B cell (primary cell): ENCODE measurements at regions not wholly inside any gene's neighbourhood (a gene's known extent, or its start where the extent isn't known, plus 50 kb on each side); places are given as distances from the start of the nearest gene placed in this dataset.

Experiments
- ATAC-seq: fragments of 200-7000 bp; cut with Tn5 transposase; one replicate; pipeline ENCODE4 v1.10.0; 2021; ENCODE audit warnings: low read depth, mild to moderate bottlenecking, moderate number of reproducible peaks, moderate library complexity
- CTCF ChIA-PET: fragments of 350-600 bp; sonication (Branson Sonifier 250); formaldehyde crosslinking; loops from one replicate; lab custom pipeline; 2021; ENCODE audit warnings: antibody characterized with exemption, inconsistent platforms; lab: Charles Lee
- POLR2A ChIA-PET: fragments of 350-600 bp; sonication (Branson Sonifier 250); formaldehyde crosslinking; loops from one replicate; lab custom pipeline; 2021; ENCODE audit warnings: antibody characterized with exemption; lab: Charles Lee
- DNase-seq: peaks from one replicate; pipeline ENCODE4 v3.0.0; 2013
- H2AFZ ChIP-seq: 2 replicates; pipeline ENCODE4 v1.6.1; 2012; ENCODE audit warnings: mild to moderate bottlenecking, low read depth, low read length; ENCODE audit not compliant: insufficient read depth, poor library complexity, severe bottlenecking
- H3K27ac ChIP-seq, 2 donors: 1 replicate in 1 of 2; 2 replicates in 1 of 2; pipeline ENCODE4 v1.5.1; 2012 to 2013; ENCODE audit warnings: low read length in 2 of 2, mild to moderate bottlenecking in 2 of 2, moderate library complexity in 1 of 2
- H3K27me3 ChIP-seq, 4 experiments: fragments of 200-600 bp in 1 of 4; sonication (generic) in 1 of 4; replicated peaks in 1 of 4; 1 replicate in 2 of 4; 2 replicates in 2 of 4; pipeline versions ENCODE4 v1.6.1 to v1.7.0; 2013 to 2016; ENCODE audit warnings: low read length in 3 of 4, mild to moderate bottlenecking in 2 of 4, mixed read lengths in 1 of 4, moderate library complexity in 1 of 4; ENCODE audit not compliant: insufficient read depth in 4 of 4, control insufficient read depth in 3 of 4; ENCODE audit errors: control extremely low read depth in 1 of 4
- H3K36me3 ChIP-seq, 2 experiments: replicated peaks in 1 of 2; 1 replicate in 1 of 2; 2 replicates in 1 of 2; pipeline versions ENCODE4 v1.6.1 to v1.7.1; 2013; ENCODE audit warnings: low read length in 1 of 2; ENCODE audit not compliant: insufficient read depth in 2 of 2, control insufficient read depth in 1 of 2; ENCODE audit errors: control extremely low read depth in 1 of 2, extremely low read depth in 1 of 2
- H3K4me1 ChIP-seq, 2 donors: fragments of 200-600 bp in 1 of 2; sonication (generic) in 1 of 2; 1 replicate in 1 of 2; 2 replicates in 1 of 2; pipeline versions ENCODE4 v1.5.1 to v1.6.1; 2013 to 2017; ENCODE audit warnings: low read length in 2 of 2; ENCODE audit not compliant: control insufficient read depth in 2 of 2, insufficient read depth in 2 of 2
- H3K4me2 ChIP-seq: replicated peaks from 2 replicates; pipeline ENCODE3; 2012; ENCODE audit warnings: mild to moderate bottlenecking, low read depth, low read length; ENCODE audit not compliant: poor library complexity, severe bottlenecking
- H3K4me3 ChIP-seq, 5 experiments: fragments of 200-600 bp in 1 of 5; sonication (generic) in 1 of 5; 1 replicate in 3 of 5; 2 replicates in 2 of 5; pipeline versions ENCODE4 v1.5.1 to v1.7.0; 2011 to 2016; ENCODE audit warnings: low read length in 4 of 5, mild to moderate bottlenecking in 4 of 5, low read depth in 2 of 5, control low read depth in 1 of 5, moderate library complexity in 1 of 5; ENCODE audit not compliant: insufficient read depth in 1 of 5; ENCODE audit errors: control extremely low read depth in 1 of 5, extremely low read depth in 1 of 5
- H3K79me2 ChIP-seq: fragments of 200-600 bp; sonication (generic); one replicate; pipeline ENCODE4 v1.6.0; 2016; ENCODE audit warnings: low read length; ENCODE audit not compliant: control insufficient read depth, insufficient read depth
- H3K9ac ChIP-seq: fragments of 200-600 bp; sonication (generic); 2 replicates; pipeline ENCODE4 v1.6.1; 2017; ENCODE audit warnings: mild to moderate bottlenecking, low read length, moderate library complexity
- H3K9me3 ChIP-seq, 3 donors: one replicate each; pipeline versions ENCODE4 v1.6.1 to v1.7.1; 2013; ENCODE audit warnings: low read length in 2 of 3; ENCODE audit not compliant: control insufficient read depth in 2 of 3, insufficient read depth in 1 of 3; ENCODE audit errors: control extremely low read depth in 1 of 3
- H4K20me1 ChIP-seq: 2 replicates; pipeline ENCODE4 v1.6.0; 2012; ENCODE audit warnings: mild to moderate bottlenecking, low read length; ENCODE audit not compliant: insufficient read depth, control insufficient read depth, poor library complexity, severe bottlenecking
- H3K27ac Mint-ChIP-seq: one replicate; pipeline ENCODE4 v1.8.0; 2021; ENCODE audit warnings: mixed read lengths
- H3K27me3 Mint-ChIP-seq: one replicate; pipeline ENCODE4 v1.8.0; 2021; ENCODE audit warnings: mixed read lengths
- H3K4me1 Mint-ChIP-seq: one replicate; pipeline ENCODE4 v1.8.0; 2021; ENCODE audit warnings: mixed read lengths
- H3K4me3 Mint-ChIP-seq: one replicate; pipeline ENCODE4 v1.8.0; 2021; ENCODE audit warnings: mixed read lengths
- H3K9me3 Mint-ChIP-seq: one replicate; pipeline ENCODE4 v1.8.0; 2022; ENCODE audit warnings: mixed read lengths; ENCODE audit not compliant: insufficient read depth
- EZH2 ChIP-seq: IDR thresholded peaks from 2 replicates; pipeline ENCODE4 v1.6.1; 2012; ENCODE audit warnings: borderline replicate concordance, low read depth, mild to moderate bottlenecking, moderate library complexity, low read length; ENCODE audit not compliant: insufficient read depth, poor library complexity, severe bottlenecking
- WGBS: methylation state at CpG from one replicate; pipeline ENCODE4 v1.1.5; 2013; ENCODE audit warnings: missing lambda C conversion rate; ENCODE audit not compliant: insufficient coverage; 5-methylcytosine and 5-hydroxymethylcytosine counted together
- intact Hi-C: fragments of 100-400 bp; cut with micrococcal nuclease; formaldehyde crosslinking; loops from one replicate; pipeline ENCODE4 v1.10.0; 2022
- TF ChIP-seq, protein P1 (sequence below): fragments of 200-600 bp; IDR thresholded peaks from one replicate; pipeline ENCODE4 v1.8.0; 2022; ENCODE audit warnings: antibody characterized with exemption, mild to moderate bottlenecking

DNA sequence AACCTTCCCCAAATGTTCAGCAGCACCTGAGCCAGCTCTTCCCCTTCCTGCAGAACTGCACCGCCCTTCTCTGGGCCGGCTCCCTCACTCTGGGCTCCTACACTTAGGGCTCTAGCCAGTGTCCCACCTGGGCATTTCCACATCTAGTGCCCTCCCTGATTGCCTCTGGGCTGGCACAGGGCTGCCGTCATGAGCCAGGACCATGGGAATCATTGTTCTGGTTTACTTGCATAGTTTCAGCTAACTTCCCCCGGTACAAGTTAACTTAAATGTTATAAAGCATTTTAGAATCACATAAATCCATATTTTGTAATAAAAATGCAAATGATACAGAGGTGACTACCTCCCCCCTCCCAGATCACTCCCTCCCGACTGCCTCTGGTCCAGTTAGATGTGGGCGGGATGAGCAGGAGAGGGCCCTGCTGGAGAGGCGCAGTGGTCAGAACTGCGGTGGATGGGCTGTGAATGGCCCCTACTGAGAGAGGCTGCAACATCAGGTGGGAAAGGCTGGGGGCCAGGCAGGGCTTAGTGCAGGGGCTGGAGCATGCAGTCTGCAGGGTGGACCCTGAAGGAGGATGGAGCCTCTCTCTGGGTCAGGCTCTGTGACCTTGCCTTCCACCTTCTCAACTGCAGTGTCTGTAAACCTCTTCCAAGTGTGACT lies 371.4 kb upstream of the C1orf174 start:
- 86% methylated on average over 6 of the region's 8 CpGs for WGBS
- ChIA-PET POLR2A (no interaction called here), CTCF (no interaction called here)
- no peaks in the 10 kb centered on the region for H3K36me3 ChIP-seq
- H3K27ac ChIP-seq = no peak overlapping the region
- H4K20me1 ChIP-seq = no peaks in the 10 kb centered on the region
- ATAC-seq (no peak), DNase-seq (no peak)
- Mint-ChIP-seq H3K27ac (no peak overlapping the region), H3K4me3 (no peak overlapping the region), H3K27me3 (peaks cover 19% of the 10 kb centered on the region), H3K9me3 (no peaks in the 10 kb centered on the region), H3K4me1 (peaks cover 2% of the 10 kb centered on the region)
- TF ChIP-seq EZH2 = no peak
- TF ChIP-seq, protein P1, sequence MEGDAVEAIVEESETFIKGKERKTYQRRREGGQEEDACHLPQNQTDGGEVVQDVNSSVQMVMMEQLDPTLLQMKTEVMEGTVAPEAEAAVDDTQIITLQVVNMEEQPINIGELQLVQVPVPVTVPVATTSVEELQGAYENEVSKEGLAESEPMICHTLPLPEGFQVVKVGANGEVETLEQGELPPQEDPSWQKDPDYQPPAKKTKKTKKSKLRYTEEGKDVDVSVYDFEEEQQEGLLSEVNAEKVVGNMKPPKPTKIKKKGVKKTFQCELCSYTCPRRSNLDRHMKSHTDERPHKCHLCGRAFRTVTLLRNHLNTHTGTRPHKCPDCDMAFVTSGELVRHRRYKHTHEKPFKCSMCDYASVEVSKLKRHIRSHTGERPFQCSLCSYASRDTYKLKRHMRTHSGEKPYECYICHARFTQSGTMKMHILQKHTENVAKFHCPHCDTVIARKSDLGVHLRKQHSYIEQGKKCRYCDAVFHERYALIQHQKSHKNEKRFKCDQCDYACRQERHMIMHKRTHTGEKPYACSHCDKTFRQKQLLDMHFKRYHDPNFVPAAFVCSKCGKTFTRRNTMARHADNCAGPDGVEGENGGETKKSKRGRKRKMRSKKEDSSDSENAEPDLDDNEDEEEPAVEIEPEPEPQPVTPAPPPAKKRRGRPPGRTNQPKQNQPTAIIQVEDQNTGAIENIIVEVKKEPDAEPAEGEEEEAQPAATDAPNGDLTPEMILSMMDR = no peak
- no peak overlapping the region for H3K4me2 ChIP-seq
- H3K4me3 ChIP-seq = no peak overlapping the region
- intact Hi-C loops = no loop called here
- no peak overlapping the region for H2AFZ ChIP-seq
- no peak overlapping the region for H3K9ac ChIP-seq
- H3K79me2 ChIP-seq = no peaks in the 10 kb centered on the region
- peaks cover 0 to 18% (median 6%) of the 10 kb centered on the region in 3 donors for H3K9me3 ChIP-seq
- no peaks in the 10 kb centered on the region for H3K4me1 ChIP-seq
- H3K27me3 ChIP-seq = peaks cover 0 to 9% (median 1%) of the 10 kb centered on the region in 4 experiments

DNA sequence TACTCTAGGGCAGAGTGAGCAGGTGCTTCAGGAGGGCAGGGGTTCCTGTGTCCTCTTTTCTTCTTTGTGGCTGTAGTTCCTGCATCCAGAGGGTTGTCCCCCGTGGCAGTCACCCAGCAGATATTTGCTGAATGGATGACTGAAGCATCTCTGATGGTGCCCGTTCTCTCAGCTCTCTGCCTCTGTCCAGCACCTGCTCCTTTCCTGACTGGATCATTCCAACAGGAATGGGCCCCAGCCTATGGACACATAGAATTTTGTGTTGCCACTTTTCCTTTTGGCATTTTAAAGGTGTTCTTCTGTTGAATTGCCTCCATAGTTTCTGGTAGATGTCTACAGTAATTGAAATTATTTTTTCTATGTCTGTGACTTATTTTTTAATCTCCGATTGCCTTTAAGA lies 372.5 kb upstream of the C1orf174 start:
- Histone ChIP-seq H3K9ac (no peak overlapping the region), H2AFZ (no peak overlapping the region), H3K79me2 (no peaks in the 10 kb centered on the region), H3K4me1 (no peaks in the 10 kb centered on the region), H3K27ac (no peak overlapping the region), H3K9me3 (peaks cover under 1 to 26% (median 6%) of the 10 kb centered on the region in 3 donors), H3K36me3 (no peaks in the 10 kb centered on the region), H3K4me2 (no peak overlapping the region), H3K4me3 (no peak overlapping the region), H3K27me3 (peaks cover 0 to 9% (median 1%) of the 10 kb centered on the region in 4 experiments), H4K20me1 (no peaks in the 10 kb centered on the region)
- Mint-ChIP-seq H3K4me3 (no peak overlapping the region), H3K27me3 (peaks cover 28% of the 10 kb centered on the region), H3K9me3 (no peaks in the 10 kb centered on the region), H3K27ac (no peak overlapping the region), H3K4me1 (no peaks in the 10 kb centered on the region)
- intact Hi-C loops = no loop called here
- WGBS = 70% methylated on average over 2 of the region's 3 CpGs
- TF ChIP-seq EZH2 = no peak
- TF ChIP-seq, protein P1 = no peak
- ChIA-PET CTCF (no interaction called here), POLR2A (no interaction called here)
- ATAC-seq (no peak), DNase-seq (no peak)
